ENCODE measurements at regions not wholly inside any gene's neighbourhood (a gene's known extent, or its start where the extent isn't known, plus 50 kb on each side); places are given as distances from the start of the nearest gene placed in this dataset.

- TF ChIP-seq, protein P1, sequence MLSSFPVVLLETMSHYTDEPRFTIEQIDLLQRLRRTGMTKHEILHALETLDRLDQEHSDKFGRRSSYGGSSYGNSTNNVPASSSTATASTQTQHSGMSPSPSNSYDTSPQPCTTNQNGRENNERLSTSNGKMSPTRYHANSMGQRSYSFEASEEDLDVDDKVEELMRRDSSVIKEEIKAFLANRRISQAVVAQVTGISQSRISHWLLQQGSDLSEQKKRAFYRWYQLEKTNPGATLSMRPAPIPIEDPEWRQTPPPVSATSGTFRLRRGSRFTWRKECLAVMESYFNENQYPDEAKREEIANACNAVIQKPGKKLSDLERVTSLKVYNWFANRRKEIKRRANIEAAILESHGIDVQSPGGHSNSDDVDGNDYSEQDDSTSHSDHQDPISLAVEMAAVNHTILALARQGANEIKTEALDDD (IDR thresholded peaks at IDR 0.05), result peak; percentile 45; the same call in 1 of the 2 replicates
- peak; percentile 36 for TF ChIP-seq EGR1 (conservative IDR thresholded peaks at IDR 0.05)
- TF ChIP-seq CBFA2T2 (conservative IDR thresholded peaks at IDR 0.05), result peak; percentile 52
- no peak for TF ChIP-seq SAP30 (IDR thresholded peaks at IDR 0.05; ENCODE audit: borderline replicate concordance, insufficient read depth, low read depth, low read length, poor library complexity, severe bottlenecking)
- TF ChIP-seq DIDO1 (tag; IDR thresholded peaks at IDR 0.05; ENCODE audit: low read depth), result 0 out of 2 replicates have a peak, but pooled peaks have one; percentile 52
- TF ChIP-seq ZNF696 (CRISPR knock-in tag; conservative IDR thresholded peaks at IDR 0.05), result no peak
- TF ChIP-seq RBM17 (IDR thresholded peaks at IDR 0.05; ENCODE audit: borderline replicate concordance, low read depth, low read length), result no peak
- TF ChIP-seq ZNF324 (CRISPR knock-in tag; IDR thresholded peaks at IDR 0.05), result no peak
- TF ChIP-seq THRA (IDR thresholded peaks at IDR 0.05), result peak; percentile 53; the same call in 1 of the 2 replicates
- no peak for TF ChIP-seq ZBTB17 (CRISPR knock-in tag; IDR thresholded peaks at IDR 0.05)
- TF ChIP-seq, protein P2, sequence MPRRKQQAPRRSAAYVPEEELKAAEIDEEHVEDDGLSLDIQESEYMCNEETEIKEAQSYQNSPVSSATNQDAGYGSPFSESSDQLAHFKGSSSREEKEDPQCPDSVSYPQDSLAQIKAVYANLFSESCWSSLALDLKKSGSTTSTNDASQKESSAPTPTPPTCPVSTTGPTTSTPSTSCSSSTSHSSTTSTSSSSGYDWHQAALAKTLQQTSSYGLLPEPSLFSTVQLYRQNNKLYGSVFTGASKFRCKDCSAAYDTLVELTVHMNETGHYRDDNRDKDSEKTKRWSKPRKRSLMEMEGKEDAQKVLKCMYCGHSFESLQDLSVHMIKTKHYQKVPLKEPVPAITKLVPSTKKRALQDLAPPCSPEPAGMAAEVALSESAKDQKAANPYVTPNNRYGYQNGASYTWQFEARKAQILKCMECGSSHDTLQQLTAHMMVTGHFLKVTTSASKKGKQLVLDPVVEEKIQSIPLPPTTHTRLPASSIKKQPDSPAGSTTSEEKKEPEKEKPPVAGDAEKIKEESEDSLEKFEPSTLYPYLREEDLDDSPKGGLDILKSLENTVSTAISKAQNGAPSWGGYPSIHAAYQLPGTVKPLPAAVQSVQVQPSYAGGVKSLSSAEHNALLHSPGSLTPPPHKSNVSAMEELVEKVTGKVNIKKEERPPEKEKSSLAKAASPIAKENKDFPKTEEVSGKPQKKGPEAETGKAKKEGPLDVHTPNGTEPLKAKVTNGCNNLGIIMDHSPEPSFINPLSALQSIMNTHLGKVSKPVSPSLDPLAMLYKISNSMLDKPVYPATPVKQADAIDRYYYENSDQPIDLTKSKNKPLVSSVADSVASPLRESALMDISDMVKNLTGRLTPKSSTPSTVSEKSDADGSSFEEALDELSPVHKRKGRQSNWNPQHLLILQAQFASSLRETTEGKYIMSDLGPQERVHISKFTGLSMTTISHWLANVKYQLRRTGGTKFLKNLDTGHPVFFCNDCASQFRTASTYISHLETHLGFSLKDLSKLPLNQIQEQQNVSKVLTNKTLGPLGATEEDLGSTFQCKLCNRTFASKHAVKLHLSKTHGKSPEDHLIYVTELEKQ (CRISPR knock-in tag; IDR thresholded peaks at IDR 0.05), result no peak
- no peak for TF ChIP-seq NR4A1 (CRISPR knock-in tag; IDR thresholded peaks at IDR 0.05)
- no peak for TF ChIP-seq NR4A1 (tag; IDR thresholded peaks at IDR 0.05)
- no peak for TF ChIP-seq GABPB1 (CRISPR knock-in tag; IDR thresholded peaks at IDR 0.05)
- TF ChIP-seq PPARD (CRISPR knock-in tag; IDR thresholded peaks at IDR 0.05), result no peak
- no peak for TF ChIP-seq HMGN3 (IDR thresholded peaks at IDR 0.05; ENCODE audit: borderline replicate concordance, extremely low read depth, insufficient read length, low read depth, low read length)
- no peak for TF ChIP-seq SAFB (IDR thresholded peaks at IDR 0.05; ENCODE audit: borderline replicate concordance, low read depth, low read length)
- peak in 1 of 2 experiments; percentile 73; a peak in 1 of 3 replicates for TF ChIP-seq CBX3 (IDR thresholded peaks at IDR 0.05; ENCODE audit: borderline replicate concordance in 1 of 2, low read length in 2 of 2)
These were observed 254.7 kb downstream of the EDEM1 start (continued) for GRCh38 chr3:5442106-5442785.
